NCI-H146 treated with DMSO at 0.1 percent for 48 hours (cell line): ENCODE measurements at regions not wholly inside any gene's neighbourhood (a gene's known extent, or its start where the extent isn't known, plus 50 kb on each side); places are given as distances from the start of the nearest gene placed in this dataset.
A peak's percentile ranks its signal among the peaks of the same experiment; 100 is the strongest.
"Not testable (repeated sequence)": the region's sequence is repeated elsewhere in the genome, so short reads cannot be mapped to it uniquely, and the experiment has no call there.

Source experiments
- DNase-seq: peaks from one replicate; lab custom pipeline; 2025; ENCODE audit not compliant: unreplicated experiment; lab: John Stamatoyannopoulos, UW

- no peak for DNase-seq
These were observed 583.6 kb downstream of the FBXO15 start for GRCh38 chr18:73563901-73564472.

GRCh38 chr18:73563345-73563744, 584.3 kb downstream of the FBXO15 start:
- DNase-seq = no peak

- no peak for DNase-seq
These were observed 590.7 kb downstream of the FBXO15 start for GRCh38 chr18:73556904-73557303.

GRCh38 chr18:73552171-73552570, 595.5 kb downstream of the FBXO15 start:
- no peak for DNase-seq

- no peak for DNase-seq
These were observed 596.4 kb downstream of the FBXO15 start for GRCh38 chr18:73551211-73551610.

GRCh38 chr18:73549236-73549635, 598.4 kb downstream of the FBXO15 start:
- DNase-seq = no peak

- DNase-seq = no peak
These were observed 602.2 kb downstream of the FBXO15 start for GRCh38 chr18:73545472-73545871.

- no peak for DNase-seq
These were observed 603.0 kb downstream of the FBXO15 start for GRCh38 chr18:73544617-73545016.

GRCh38 chr18:73544032-73544431, 603.6 kb downstream of the FBXO15 start:
- DNase-seq = peak; percentile 35

- no peak for DNase-seq
These were observed 611.6 kb downstream of the FBXO15 start for GRCh38 chr18:73535990-73536389.

GRCh38 chr18:73535189-73535588, 612.4 kb downstream of the FBXO15 start:
- DNase-seq = no peak

- no peak for DNase-seq
These were observed 616.0 kb downstream of the FBXO15 start for GRCh38 chr18:73531601-73532000.

GRCh38 chr18:73528066-73528465, 619.6 kb downstream of the FBXO15 start:
- no peak for DNase-seq

GRCh38 chr18:73520229-73520628, 627.4 kb downstream of the FBXO15 start:
- no peak for DNase-seq

- DNase-seq = not testable (repeated sequence)
These were observed 631.6 kb downstream of the FBXO15 start for GRCh38 chr18:73516056-73516455.

GRCh38 chr18:73514449-73514848, 633.2 kb downstream of the FBXO15 start:
- no peak for DNase-seq

- DNase-seq = no peak
These were observed 635.7 kb downstream of the FBXO15 start for GRCh38 chr18:73511771-73512503.

GRCh38 chr18:73509460-73509859, 638.2 kb downstream of the FBXO15 start:
- DNase-seq = no peak

GRCh38 chr18:73503326-73503725, 635.5 kb upstream of the NETO1 start:
- DNase-seq = no peak

GRCh38 chr18:73487966-73488365, 620.2 kb upstream of the NETO1 start:
- no peak for DNase-seq

- no peak for DNase-seq
These were observed 617.4 kb upstream of the NETO1 start for GRCh38 chr18:73485166-73485565.

GRCh38 chr18:73482901-73483300, 615.1 kb upstream of the NETO1 start:
- no peak for DNase-seq

GRCh38 chr18:73479477-73479876, 611.7 kb upstream of the NETO1 start:
- no peak for DNase-seq
